Tibial nerve (tissue), 3 donors: ENCODE measurements at regions not wholly inside any gene's neighbourhood (a gene's known extent, or its start where the extent isn't known, plus 50 kb on each side); places are given as distances from the start of the nearest gene placed in this dataset.

Experiments used
- CTCF ChIP-seq, 5 experiments: fragments of 200-600 bp in 3 of 5; fragments of 450-650 bp in 2 of 5; sonication (generic) in 3 of 5; IDR thresholded peaks; one replicate each; pipeline ENCODE4 v1.5.1; 2016 to 2019; ENCODE audit warnings: antibody characterized with exemption in 5 of 5, mild to moderate bottlenecking in 3 of 5, moderate library complexity in 2 of 5
- POLR2A ChIP-seq, 2 donors: fragments of 450-650 bp; IDR thresholded peaks; one replicate each; pipeline ENCODE4 v1.6.1; 2017; ENCODE audit warnings: antibody characterized with exemption in 2 of 2, mild to moderate bottlenecking in 2 of 2, moderate library complexity in 2 of 2

GRCh38 chr16:22721511-22722100 lies 92.4 kb upstream of the HS3ST2 start:
- TF ChIP-seq CTCF (IDR thresholded peaks at IDR 0.05) (no peak), POLR2A (IDR thresholded peaks at IDR 0.05) (no peak)
